H1 (cell line): ENCODE measurements at regions not wholly inside any gene's neighbourhood (a gene's known extent, or its start where the extent isn't known, plus 50 kb on each side); places are given as distances from the start of the nearest gene placed in this dataset.

Experiments
- CTCF ChIA-PET: fragments of 300-600 bp; sonication (Branson Sonifier 250); formaldehyde crosslinking; loops from one replicate; lab custom pipeline; 2021; ENCODE audit not compliant: partially characterized antibody; lab: Charles Lee
- POLR2A ChIA-PET: fragments of 300-600 bp; sonication (Branson Sonifier 250); formaldehyde crosslinking; loops from one replicate; lab custom pipeline; 2021; ENCODE audit warnings: inconsistent platforms; ENCODE audit not compliant: partially characterized antibody; lab: Charles Lee
- DNase-seq, 2 experiments: peaks; one replicate each; pipeline versions ENCODE4 v3.0.0 to v3.0.0-alpha.2; 2010 to 2022; ENCODE audit warnings: low spot score in 2 of 2, low read depth in 1 of 2, mixed read lengths in 1 of 2
- FAIRE-seq: peaks from 2 replicates; lab custom pipeline; 2011; peaks lifted over from hg19 to GRCh38; lab: Jason Lieb, UNC
- H2AFZ ChIP-seq: 2 replicates; pipeline ENCODE4 v1.8.1; 2012; ENCODE audit warnings: low read length, inconsistent platforms
- H2AK5ac ChIP-seq: 2 replicates; pipeline ENCODE4 v1.6.1; 2013; ENCODE audit warnings: low read depth, low read length
- H2BK120ac ChIP-seq: replicated peaks from 2 replicates; pipeline ENCODE3; 2013; ENCODE audit warnings: low read depth, low read length, inconsistent platforms
- H2BK12ac ChIP-seq: 2 replicates; pipeline ENCODE4 v1.6.1; 2013; ENCODE audit warnings: low read depth, low read length
- H2BK15ac ChIP-seq: 2 replicates; pipeline ENCODE4 v1.6.1; 2013; ENCODE audit warnings: low read length
- H2BK20ac ChIP-seq: 2 replicates; pipeline ENCODE4 v1.6.1; 2013; ENCODE audit warnings: low read length
- H2BK5ac ChIP-seq: 2 replicates; pipeline ENCODE4 v1.6.1; 2013; ENCODE audit warnings: low read depth, low read length
- H3K14ac ChIP-seq: 2 replicates; pipeline ENCODE4 v1.6.1; 2013; ENCODE audit warnings: inconsistent platforms; ENCODE audit not compliant: insufficient read length
- H3K18ac ChIP-seq: 2 replicates; pipeline ENCODE4 v1.6.1; 2013; ENCODE audit warnings: low read length; ENCODE audit errors: extremely low read depth
- H3K23ac ChIP-seq: 2 replicates; pipeline ENCODE4 v1.6.1; 2013; ENCODE audit warnings: inconsistent platforms; ENCODE audit not compliant: insufficient read length
- H3K23me2 ChIP-seq: 2 replicates; pipeline ENCODE4 v1.6.1; 2013; ENCODE audit warnings: low read depth, low read length
- H3K27ac ChIP-seq: 2 replicates; pipeline ENCODE4 v1.6.1; 2011; ENCODE audit warnings: low read depth, low read length, inconsistent platforms
- H3K27me3 ChIP-seq, 4 experiments: replicated peaks in 1 of 4; 1 replicate in 1 of 4; 2 replicates in 3 of 4; pipeline versions ENCODE4 v1.6.1 to v1.8.1; 2011 to 2013; ENCODE audit warnings: low read length in 3 of 4, mild to moderate bottlenecking in 3 of 4, inconsistent platforms in 2 of 4, mixed read lengths in 2 of 4, moderate library complexity in 1 of 4; ENCODE audit not compliant: control insufficient read depth in 3 of 4, insufficient read depth in 3 of 4; ENCODE audit errors: extremely low read depth in 1 of 4
- H3K36me3 ChIP-seq, 4 experiments: 2 replicates each; pipeline versions ENCODE4 v1.6.1 to v1.8.1; 2011 to 2013; ENCODE audit warnings: mild to moderate bottlenecking in 4 of 4, low read length in 3 of 4, moderate library complexity in 2 of 4, control low read depth in 1 of 4, inconsistent platforms in 1 of 4; ENCODE audit not compliant: insufficient read depth in 4 of 4, control insufficient read depth in 2 of 4
- H3K4ac ChIP-seq: replicated peaks from 2 replicates; pipeline ENCODE3; 2013; ENCODE audit warnings: low read length, low read depth, mixed read lengths, inconsistent platforms; ENCODE audit not compliant: insufficient read length
- H3K4me1 ChIP-seq, 4 experiments: replicated peaks in 1 of 4; 1 replicate in 1 of 4; 2 replicates in 3 of 4; pipeline versions ENCODE4 v1.6.1 to v1.8.1; 2011 to 2013; ENCODE audit warnings: low read length in 3 of 4, inconsistent platforms in 2 of 4, mixed read lengths in 1 of 4; ENCODE audit not compliant: insufficient read depth in 4 of 4, control insufficient read depth in 3 of 4
- H3K4me2 ChIP-seq, 2 experiments: 2 replicates each; pipeline versions ENCODE4 v1.6.1 to v1.8.1; 2011 to 2013; ENCODE audit warnings: low read depth in 2 of 2, low read length in 2 of 2, control low read depth in 1 of 2, inconsistent platforms in 1 of 2, mild to moderate bottlenecking in 1 of 2; ENCODE audit not compliant: insufficient read depth in 1 of 2
- H3K4me3 ChIP-seq, 4 experiments: fragments of 200-600, 300-600 bp in 1 of 4; sonication (generic), shearing (Covaris generic), sonication (Bioruptor Twin) in 1 of 4; 2 replicates each; pipeline versions ENCODE4 v1.5.1 to v1.8.1; 2011 to 2016; ENCODE audit warnings: low read length in 4 of 4, low read depth in 3 of 4, control low read depth in 2 of 4, inconsistent platforms in 2 of 4, mild to moderate bottlenecking in 2 of 4, mixed read lengths in 1 of 4, moderate library complexity in 1 of 4; ENCODE audit not compliant: insufficient read depth in 2 of 4; ENCODE audit errors: extremely low read depth in 1 of 4
- H3K56ac ChIP-seq: replicated peaks from 2 replicates; pipeline ENCODE3; 2013; ENCODE audit warnings: low read depth, mild to moderate bottlenecking, mixed read lengths, low read length, inconsistent platforms; ENCODE audit not compliant: insufficient read length
- H3K79me1 ChIP-seq: 2 replicates; pipeline ENCODE4 v1.6.1; 2013; ENCODE audit warnings: low read depth, low read length, control low read depth
- H3K79me2 ChIP-seq, 2 experiments: 2 replicates each; pipeline versions ENCODE4 v1.6.1 to v1.8.1; 2012 to 2013; ENCODE audit warnings: low read length in 2 of 2, mild to moderate bottlenecking in 2 of 2, inconsistent platforms in 1 of 2; ENCODE audit not compliant: insufficient read depth in 2 of 2, control insufficient read depth in 1 of 2
- H3K9ac ChIP-seq, 4 experiments: replicated peaks in 1 of 4; 1 replicate in 1 of 4; 2 replicates in 3 of 4; pipeline versions ENCODE4 v1.6.1 to v1.8.1; 2011 to 2013; ENCODE audit warnings: low read depth in 3 of 4, low read length in 3 of 4, control low read depth in 2 of 4, mild to moderate bottlenecking in 2 of 4, moderate library complexity in 2 of 4, inconsistent platforms in 1 of 4; ENCODE audit errors: extremely low read depth in 1 of 4
- H3K9me3 ChIP-seq, 2 experiments: 2 replicates each; pipeline versions ENCODE4 v1.6.1 to v1.8.1; 2012 to 2013; ENCODE audit warnings: mild to moderate bottlenecking in 2 of 2, moderate library complexity in 2 of 2, control low read depth in 1 of 2, inconsistent platforms in 1 of 2, low read depth in 1 of 2, low read length in 1 of 2, mixed read lengths in 1 of 2; ENCODE audit not compliant: insufficient read depth in 2 of 2
- H4K20me1 ChIP-seq, 2 experiments: replicated peaks in 1 of 2; 2 replicates each; pipeline versions ENCODE3 to v1.8.1; 2011 to 2013; ENCODE audit warnings: inconsistent platforms in 2 of 2, low read length in 2 of 2, mild to moderate bottlenecking in 1 of 2; ENCODE audit not compliant: insufficient read depth in 2 of 2, control insufficient read depth in 1 of 2
- H4K5ac ChIP-seq: 2 replicates; pipeline ENCODE4 v1.6.1; 2013; ENCODE audit warnings: low read length, low read depth, mixed read lengths, inconsistent platforms; ENCODE audit not compliant: insufficient read length
- H4K8ac ChIP-seq: 2 replicates; pipeline ENCODE4 v1.8.0; 2013; ENCODE audit warnings: mild to moderate bottlenecking, moderate library complexity, low read length, inconsistent platforms; ENCODE audit not compliant: insufficient read depth; ENCODE audit errors: extremely low read depth
- H4K91ac ChIP-seq: replicated peaks from 2 replicates; pipeline ENCODE3; 2013; ENCODE audit warnings: low read length, mixed read lengths, inconsistent platforms; ENCODE audit not compliant: insufficient read length
- GABPA ChIP-seq: IDR thresholded peaks from 2 replicates; pipeline ENCODE4 v1.6.1; 2011; ENCODE audit warnings: mild to moderate bottlenecking, low read length, moderate library complexity, borderline replicate concordance; ENCODE audit not compliant: insufficient read depth
- POLR2AphosphoS5 ChIP-seq: IDR thresholded peaks from 2 replicates; pipeline ENCODE4 v1.6.1; 2011; ENCODE audit warnings: low read depth, low read length
- WGBS, 2 experiments: shearing (Covaris generic) in 1 of 2; methylation state at CpG; one replicate each; pipeline versions ENCODE4 v1.1.6 to v1.1.7; 2013 to 2015; ENCODE audit warnings: low lambda C conversion rate in 2 of 2, mixed read lengths in 2 of 2, inconsistent platforms in 1 of 2, low coverage in 1 of 2, missing lambda C conversion rate in 1 of 2; ENCODE audit not compliant: insufficient replicate concordance in 2 of 2, insufficient coverage in 1 of 2, insufficient read length in 1 of 2; ENCODE audit errors: extremely low coverage in 1 of 2, missing lambda C conversion rate in 1 of 2; 5-methylcytosine and 5-hydroxymethylcytosine counted together
- TF ChIP-seq, protein P1 (sequence below): IDR thresholded peaks from 2 replicates; pipeline ENCODE4 v1.6.1; 2012; ENCODE audit warnings: inconsistent platforms

GRCh38 chr3:144058713-144059112 lies 87.1 kb downstream of the DIPK2A start:
- CTCF ChIA-PET: no interaction called here
- no peak overlapping the region for H3K56ac ChIP-seq
- H3K4me2 ChIP-seq: no peak overlapping the region
- H3K14ac ChIP-seq: no peak overlapping the region
- no peak overlapping the region for H2AK5ac ChIP-seq
- H3K4me3 ChIP-seq: no peak overlapping the region
- 93% methylated on average over 6 of the region's 6 CpGs; no CpG with 5 or more reads in 1 of the 2 experiments for WGBS, 2 experiments
- POLR2A ChIA-PET: interaction anchor here (1.0 kb wide), 1 partner anchor 10 kb away, joined by 3 read pairs; no protein-coding TSS in a partner anchor
- H2BK12ac ChIP-seq: no peak overlapping the region
- no peaks in the 10 kb centered on the region for H3K23me2 ChIP-seq
- H4K20me1 ChIP-seq: no peaks in the 10 kb centered on the region
- no peak overlapping the region for H3K4ac ChIP-seq
- H4K5ac ChIP-seq: no peak overlapping the region
- H3K18ac ChIP-seq: no peak overlapping the region
- no peak overlapping the region for H2BK5ac ChIP-seq
- H3K79me1 ChIP-seq: no peaks in the 10 kb centered on the region
- TF ChIP-seq POLR2AphosphoS5: no peak
- TF ChIP-seq, protein P1, sequence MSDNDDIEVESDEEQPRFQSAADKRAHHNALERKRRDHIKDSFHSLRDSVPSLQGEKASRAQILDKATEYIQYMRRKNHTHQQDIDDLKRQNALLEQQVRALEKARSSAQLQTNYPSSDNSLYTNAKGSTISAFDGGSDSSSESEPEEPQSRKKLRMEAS: no peak
- no peak for TF ChIP-seq GABPA
- no peak overlapping the region for H2BK15ac ChIP-seq
- FAIRE-seq (no peak), DNase-seq (no peak)
- no peak overlapping the region for H2AFZ ChIP-seq
- H3K9me3 ChIP-seq: no peaks in the 10 kb centered on the region
- no peaks in the 10 kb centered on the region for H3K27me3 ChIP-seq
- no peak overlapping the region for H4K91ac ChIP-seq
- H3K27ac ChIP-seq: no peak overlapping the region
- no peaks in the 10 kb centered on the region for H3K79me2 ChIP-seq
- H3K36me3 ChIP-seq: no peaks in the 10 kb centered on the region
- no peak overlapping the region for H2BK120ac ChIP-seq
- no peak overlapping the region for H2BK20ac ChIP-seq
- no peak overlapping the region for H3K9ac ChIP-seq
- H3K23ac ChIP-seq: no peak overlapping the region
- no peak overlapping the region for H4K8ac ChIP-seq
- no peaks in the 10 kb centered on the region for H3K4me1 ChIP-seq
